Body of pancreas (tissue), 4 donors: ENCODE measurements at regions not wholly inside any gene's neighbourhood (a gene's known extent, or its start where the extent isn't known, plus 50 kb on each side); places are given as distances from the start of the nearest gene placed in this dataset.

Experiments used
- CTCF ChIP-seq, 7 experiments: fragments of 450-650 bp in 4 of 7; fragments of 200-600 bp in 3 of 7; sonication (generic) in 3 of 7; IDR thresholded peaks; one replicate each; pipeline ENCODE4 v1.5.1; 2016 to 2019; ENCODE audit warnings: antibody characterized with exemption in 7 of 7
- POLR2A ChIP-seq, 3 donors: fragments of 450-650 bp; IDR thresholded peaks; one replicate each; pipeline ENCODE4 v1.6.1; 2016; ENCODE audit warnings: antibody characterized with exemption in 3 of 3, mild to moderate bottlenecking in 2 of 3

DNA sequence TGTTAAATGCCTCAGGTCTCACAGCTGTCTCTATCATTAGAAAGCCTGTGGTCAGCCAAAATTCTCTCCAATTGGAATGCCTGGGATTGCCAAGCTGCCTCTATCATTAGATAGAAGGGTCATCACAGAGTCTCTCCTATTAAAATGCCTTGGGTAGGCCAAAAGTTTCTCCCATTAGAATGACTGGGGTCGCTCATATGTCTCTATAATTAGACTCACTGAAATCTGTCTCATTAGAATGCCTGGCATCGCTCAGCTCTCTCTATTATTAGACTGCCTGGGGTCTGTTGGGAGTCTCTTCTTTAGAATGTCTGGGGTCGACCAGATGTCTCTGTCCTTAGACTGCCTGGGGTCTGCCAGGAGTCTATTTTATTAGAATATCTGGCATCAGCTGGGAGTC lies 2265.1 kb downstream of the TP53TG3F start:
- TF ChIP-seq POLR2A (IDR thresholded peaks at IDR 0.05) = no peak
- no peak for TF ChIP-seq CTCF (IDR thresholded peaks at IDR 0.05)
